HCT116 (cell line): ENCODE measurements at regions not wholly inside any gene's neighbourhood (a gene's known extent, or its start where the extent isn't known, plus 50 kb on each side); places are given as distances from the start of the nearest gene placed in this dataset.

ENCODE experiments used
- ATAC-seq: fragments of 200-7000 bp; cut with Tn5 transposase; 2 replicates; pipeline ENCODE4 v1.9.1; 2020; ENCODE audit warnings: mild to moderate bottlenecking, moderate library complexity
- BruUV-seq: library from RNA; stranded (reverse); fragments of 400-500 nt; replicated peaks from 2 replicates; lab custom pipeline; 2021; lab: Mats Ljungman, UMichigan
- CTCF ChIA-PET: fragments of 300-600 bp; sonication (Branson Sonifier 250); formaldehyde crosslinking; loops from one replicate; lab custom pipeline; 2021; ENCODE audit warnings: antibody characterized with exemption; lab: Charles Lee
- POLR2A ChIA-PET: fragments of 300-600, 350-600 bp; sonication (Branson Sonifier 250); formaldehyde crosslinking; loops from one replicate; lab custom pipeline; 2021; ENCODE audit warnings: antibody characterized with exemption; lab: Charles Lee
- RAD21 ChIA-PET, 2 experiments: fragments of 300-600 bp; sonication (Branson Sonifier 250); formaldehyde crosslinking; loops; one replicate each; lab custom pipeline; 2023; ENCODE audit warnings: low total read pairs in 2 of 2; ENCODE audit not compliant: uncharacterized antibody in 2 of 2, unreplicated experiment in 2 of 2, low non-redundant PET in 1 of 2; lab: Charles Lee
- DNase-seq: peaks from one replicate; pipeline ENCODE4 v3.0.0-alpha.2; 2010; ENCODE audit warnings: low read depth, low spot score
- H2AFZ ChIP-seq: fragments of 200-600 bp; shearing (Covaris generic), sonication (generic); 2 replicates; pipeline ENCODE4 v1.6.1; 2017; ENCODE audit warnings: low read depth, mixed run types, mixed read lengths, antibody characterized with exemption, low read length; ENCODE audit not compliant: poor library complexity, severe bottlenecking
- H3K27ac ChIP-seq: 2 replicates; pipeline ENCODE4 v1.5.1; 2012; ENCODE audit warnings: low read depth, low read length
- H3K27me3 ChIP-seq: fragments of 200-600 bp; sonication (generic); 2 replicates; pipeline ENCODE4 v1.6.1; 2016; ENCODE audit warnings: mixed run types, low read length, mixed read lengths; ENCODE audit not compliant: insufficient read depth
- H3K36me3 ChIP-seq, 2 experiments: fragments of 200-500 bp in 1 of 2; fragments of 200-600 bp in 1 of 2; sonication (Bioruptor generic) in 1 of 2; sonication (generic) in 1 of 2; 2 replicates each; pipeline versions ENCODE4 v1.5.1 to v1.6.1; 2014 to 2016; ENCODE audit warnings: low read length in 2 of 2, inconsistent platforms in 1 of 2, mixed read lengths in 1 of 2, mixed run types in 1 of 2; ENCODE audit not compliant: insufficient read depth in 2 of 2, control insufficient read depth in 1 of 2
- H3K4me1 ChIP-seq, 2 experiments: fragments of 200-600 bp in 1 of 2; sonication (generic) in 1 of 2; 2 replicates each; pipeline versions ENCODE4 v1.5.1 to v1.6.1; 2012 to 2017; ENCODE audit warnings: low read length in 2 of 2, inconsistent platforms in 1 of 2, mild to moderate bottlenecking in 1 of 2, mixed read lengths in 1 of 2, mixed run types in 1 of 2, moderate library complexity in 1 of 2; ENCODE audit not compliant: insufficient read depth in 2 of 2, control insufficient read depth in 1 of 2
- H3K4me2 ChIP-seq: fragments of 200-600 bp; sonication (generic); 2 replicates; pipeline ENCODE4 v1.6.1; 2017; ENCODE audit warnings: mixed run types, low read length, mixed read lengths
- H3K4me3 ChIP-seq, 2 experiments: fragments of 200-600 bp in 1 of 2; sonication (generic) in 1 of 2; replicated peaks in 1 of 2; 2 replicates each; pipeline ENCODE4 v1.5.1; 2011 to 2016; ENCODE audit warnings: low read length in 2 of 2, control low read depth in 1 of 2, low read depth in 1 of 2, mild to moderate bottlenecking in 1 of 2, mixed read lengths in 1 of 2, mixed run types in 1 of 2
- H3K79me2 ChIP-seq: fragments of 200-600 bp; sonication (generic); 2 replicates; pipeline ENCODE4 v1.6.1; 2017; ENCODE audit warnings: mild to moderate bottlenecking, mixed run types, low read length, moderate library complexity, mixed read lengths; ENCODE audit not compliant: insufficient read depth
- H3K9ac ChIP-seq: fragments of 200-600 bp; sonication (generic); 2 replicates; pipeline ENCODE4 v1.6.1; 2016; ENCODE audit warnings: low read length, mixed read lengths
- H3K9me2 ChIP-seq: fragments of 200-600 bp; sonication (generic), shearing (Covaris generic); 2 replicates; pipeline ENCODE4 v1.6.1; 2017; ENCODE audit warnings: mixed run types, mild to moderate bottlenecking, moderate library complexity; ENCODE audit not compliant: insufficient read depth
- H3K9me3 ChIP-seq, 2 experiments: fragments of 200-500 bp in 1 of 2; fragments of 200-600 bp in 1 of 2; sonication (Bioruptor generic) in 1 of 2; sonication (generic) in 1 of 2; 2 replicates each; pipeline ENCODE4 v1.6.1; 2014 to 2017; ENCODE audit warnings: low read length in 2 of 2, mixed read lengths in 2 of 2, inconsistent platforms in 1 of 2, low read depth in 1 of 2, mild to moderate bottlenecking in 1 of 2, mixed run types in 1 of 2, moderate library complexity in 1 of 2; ENCODE audit not compliant: control insufficient read depth in 1 of 2, insufficient read depth in 1 of 2
- H4K20me1 ChIP-seq: fragments of 200-600 bp; sonication (generic), shearing (Covaris generic); 2 replicates; pipeline ENCODE4 v1.6.1; 2017; ENCODE audit warnings: mixed run types, mild to moderate bottlenecking, moderate library complexity; ENCODE audit not compliant: insufficient read depth
- CBX3 ChIP-seq: IDR thresholded peaks from 2 replicates; pipeline ENCODE4 v1.6.1; 2012; ENCODE audit warnings: low read depth
- CEBPB ChIP-seq: IDR thresholded peaks from 2 replicates; pipeline ENCODE4 v1.6.1; 2012; ENCODE audit warnings: low read depth
- CTCF ChIP-seq, 3 experiments: fragments of 200-600 bp in 1 of 3; sonication (generic) in 1 of 3; IDR thresholded peaks in 2 of 3; conservative IDR thresholded peaks in 1 of 3; 2 replicates each; pipeline ENCODE4 v1.5.1; 2012 to 2017; ENCODE audit warnings: low read depth in 2 of 3, low read length in 2 of 3, antibody characterized with exemption in 1 of 3, borderline replicate concordance in 1 of 3, control low read depth in 1 of 3, mild to moderate bottlenecking in 1 of 3, mixed read lengths in 1 of 3, mixed run types in 1 of 3, moderate library complexity in 1 of 3; ENCODE audit not compliant: insufficient read depth in 1 of 3
- ELF1 ChIP-seq: IDR thresholded peaks from 2 replicates; pipeline ENCODE4 v1.6.1; 2012; ENCODE audit warnings: low read depth, borderline replicate concordance
- FOSL1 ChIP-seq: IDR thresholded peaks from 2 replicates; pipeline ENCODE4 v1.6.1; 2012; ENCODE audit warnings: low read depth
- JUND ChIP-seq: IDR thresholded peaks from 2 replicates; pipeline ENCODE4 v1.6.1; 2012
- MAX ChIP-seq: IDR thresholded peaks from 2 replicates; pipeline ENCODE4 v1.6.1; 2012
- POLR2A ChIP-seq: IDR thresholded peaks from 2 replicates; pipeline ENCODE4 v1.7.0; 2011; ENCODE audit warnings: borderline replicate concordance; ENCODE audit not compliant: insufficient read depth, insufficient read length; ENCODE audit errors: extremely low read depth
- POLR2AphosphoS5 ChIP-seq: IDR thresholded peaks from 2 replicates; pipeline ENCODE4 v1.6.1; 2011; ENCODE audit warnings: mild to moderate bottlenecking, low read depth, low read length, moderate library complexity
- RAD21 ChIP-seq: IDR thresholded peaks from 2 replicates; pipeline ENCODE4 v1.6.1; 2012; ENCODE audit warnings: low read depth, mild to moderate bottlenecking
- SIN3A ChIP-seq: IDR thresholded peaks from 2 replicates; pipeline ENCODE4 v1.6.1; 2012; ENCODE audit warnings: low read depth
- SRF ChIP-seq: IDR thresholded peaks from 2 replicates; pipeline ENCODE4 v1.6.1; 2012; ENCODE audit warnings: low read depth
- TCF7L2 ChIP-seq: IDR thresholded peaks from 2 replicates; pipeline ENCODE4 v1.7.0; 2011; ENCODE audit warnings: borderline replicate concordance, inconsistent platforms; ENCODE audit not compliant: insufficient read depth, insufficient read length; ENCODE audit errors: extremely low read depth
- ZFX ChIP-seq: fragments of 450-650 bp; IDR thresholded peaks from 2 replicates; pipeline ENCODE4 v1.6.1; 2017
- intact Hi-C: fragments of 100-400 bp; cut with micrococcal nuclease; formaldehyde crosslinking; loops from 2 replicates; pipeline ENCODE4 v1.10.0; 2022
- TF ChIP-seq, protein P1 (sequence below): IDR thresholded peaks from 2 replicates; pipeline ENCODE4 v1.6.1; 2011; ENCODE audit warnings: mild to moderate bottlenecking, low read length, moderate library complexity; ENCODE audit not compliant: insufficient replicate concordance; ENCODE audit errors: extremely low read depth

- no peaks in the 10 kb centered on the region for H3K27me3 ChIP-seq
- ChIA-PET POLR2A (no interaction called here), CTCF (no interaction called here), RAD21 (no interaction called here)
- no peaks in the 10 kb centered on the region for H3K79me2 ChIP-seq
- H3K9ac ChIP-seq, result no peak overlapping the region
- no TSS peak for BruUV-seq
- H2AFZ ChIP-seq, result no peak overlapping the region
- H3K9me2 ChIP-seq, result no peaks in the 10 kb centered on the region
- H3K36me3 ChIP-seq, result no peaks in the 10 kb centered on the region
- no peaks in the 10 kb centered on the region for H4K20me1 ChIP-seq
- ATAC-seq, result no peak
- H3K4me1 ChIP-seq, result no peaks in the 10 kb centered on the region
- DNase-seq, result no peak
- intact Hi-C loops, result no loop called here
- no peak overlapping the region for H3K27ac ChIP-seq
- no peaks in the 10 kb centered on the region for H3K9me3 ChIP-seq
- TF ChIP-seq SRF (no peak), POLR2A (no peak), JUND (no peak), TCF7L2 (no peak), CEBPB (no peak), FOSL1 (no peak), CTCF (IDR thresholded peaks at IDR 0.05 in 2 of 3, conservative IDR thresholded peaks at IDR 0.05 in 1 of 3; ENCODE audit: borderline replicate concordance in 1 of 3, insufficient read depth in 1 of 3, low read depth in 2 of 3, low read length in 2 of 3) (no peak), MAX (no peak), ELF1 (no peak), POLR2AphosphoS5 (no peak)
- no peak overlapping the region for H3K4me3 ChIP-seq
- H3K4me2 ChIP-seq, result no peak overlapping the region
These were observed 126.2 kb upstream of the GPC1 start for GRCh38 chr2:240309214-240309613.

- Histone ChIP-seq H3K4me2 (no peak overlapping the region), H3K79me2 (no peaks in the 10 kb centered on the region), H3K4me1 (no peaks in the 10 kb centered on the region), H3K9me2 (no peaks in the 10 kb centered on the region), H3K9ac (no peak overlapping the region), H2AFZ (no peak overlapping the region), H3K9me3 (no peaks in the 10 kb centered on the region), H3K36me3 (no peaks in the 10 kb centered on the region), H3K27ac (no peak overlapping the region), H3K4me3 (no peak overlapping the region), H4K20me1 (no peaks in the 10 kb centered on the region), H3K27me3 (no peaks in the 10 kb centered on the region)
- DNase-seq (no peak), ATAC-seq (no peak)
- ChIA-PET RAD21 (no interaction called here), CTCF (no interaction called here), POLR2A (no interaction called here)
- intact Hi-C loops, result no loop called here
- no TSS peak for BruUV-seq
- TF ChIP-seq SRF (no peak), POLR2AphosphoS5 (no peak), RAD21 (no peak), CEBPB (no peak), CTCF (IDR thresholded peaks at IDR 0.05 in 2 of 3, conservative IDR thresholded peaks at IDR 0.05 in 1 of 3; ENCODE audit: borderline replicate concordance in 1 of 3, insufficient read depth in 1 of 3, low read depth in 2 of 3, low read length in 2 of 3) (no peak), FOSL1 (no peak), ZFX (no peak), SIN3A (no peak), CBX3 (no peak)
- TF ChIP-seq, protein P1, sequence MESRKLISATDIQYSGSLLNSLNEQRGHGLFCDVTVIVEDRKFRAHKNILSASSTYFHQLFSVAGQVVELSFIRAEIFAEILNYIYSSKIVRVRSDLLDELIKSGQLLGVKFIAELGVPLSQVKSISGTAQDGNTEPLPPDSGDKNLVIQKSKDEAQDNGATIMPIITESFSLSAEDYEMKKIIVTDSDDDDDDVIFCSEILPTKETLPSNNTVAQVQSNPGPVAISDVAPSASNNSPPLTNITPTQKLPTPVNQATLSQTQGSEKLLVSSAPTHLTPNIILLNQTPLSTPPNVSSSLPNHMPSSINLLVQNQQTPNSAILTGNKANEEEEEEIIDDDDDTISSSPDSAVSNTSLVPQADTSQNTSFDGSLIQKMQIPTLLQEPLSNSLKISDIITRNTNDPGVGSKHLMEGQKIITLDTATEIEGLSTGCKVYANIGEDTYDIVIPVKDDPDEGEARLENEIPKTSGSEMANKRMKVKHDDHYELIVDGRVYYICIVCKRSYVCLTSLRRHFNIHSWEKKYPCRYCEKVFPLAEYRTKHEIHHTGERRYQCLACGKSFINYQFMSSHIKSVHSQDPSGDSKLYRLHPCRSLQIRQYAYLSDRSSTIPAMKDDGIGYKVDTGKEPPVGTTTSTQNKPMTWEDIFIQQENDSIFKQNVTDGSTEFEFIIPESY, result no peak
These were observed 125.3 kb upstream of the GPC1 start for GRCh38 chr2:240310201-240310600.
